Kidney epithelial cell (primary cell): ENCODE measurements at regions not wholly inside any gene's neighbourhood (a gene's known extent, or its start where the extent isn't known, plus 50 kb on each side); places are given as distances from the start of the nearest gene placed in this dataset.
"Not testable (repeated sequence)": the region's sequence is repeated elsewhere in the genome, so short reads cannot be mapped to it uniquely, and the experiment has no call there.

Source experiments
- DNase-seq: peaks from one replicate; pipeline ENCODE4 v3.0.0-alpha.2; 2010; ENCODE audit warnings: low read depth
- H3K27me3 ChIP-seq: 2 replicates; pipeline ENCODE4 v1.6.0; 2011; ENCODE audit warnings: low read length; ENCODE audit not compliant: control insufficient read depth, insufficient read depth
- H3K36me3 ChIP-seq: 2 replicates; pipeline ENCODE4 v1.5.1; 2011; ENCODE audit warnings: low read length; ENCODE audit not compliant: control insufficient read depth, insufficient read depth
- H3K4me3 ChIP-seq: 2 replicates; pipeline ENCODE4 v1.5.1; 2011; ENCODE audit warnings: low read depth, mild to moderate bottlenecking, control low read depth, low read length
- CTCF ChIP-seq: IDR thresholded peaks from 2 replicates; pipeline ENCODE4 v1.5.1; 2011; ENCODE audit warnings: mild to moderate bottlenecking, moderate library complexity, low read length, control low read depth, inconsistent platforms; ENCODE audit not compliant: insufficient read depth, poor library complexity, severe bottlenecking

GRCh38 chr11:130562549-130562948 is 114.1 kb downstream of the ADAMTS15 start:
- Histone ChIP-seq H3K4me3 (no peak overlapping the region), H3K36me3 (no peaks in the 10 kb centered on the region), H3K27me3 (no peaks in the 10 kb centered on the region)
- no peak for TF ChIP-seq CTCF
- no peak for DNase-seq

DNA sequence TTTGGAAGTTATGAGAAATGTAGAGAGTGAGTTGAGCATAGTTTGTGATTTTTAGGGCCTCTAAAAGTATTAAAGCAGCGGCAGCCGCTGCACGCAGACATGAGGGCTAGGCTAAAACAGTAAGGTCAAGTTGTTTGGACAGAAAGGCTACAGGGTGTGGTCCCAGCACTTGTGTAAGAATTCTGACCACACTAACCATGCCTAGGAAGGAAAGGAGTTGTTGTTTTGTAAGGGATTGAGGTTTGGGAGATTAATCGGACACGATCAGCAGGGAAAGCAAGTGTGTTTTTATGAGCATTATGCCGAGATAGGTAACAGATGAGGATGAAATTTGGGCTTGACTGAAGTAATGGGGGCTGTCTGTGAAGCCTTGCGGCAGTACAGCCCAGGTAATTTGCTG is 117.9 kb downstream of the ADAMTS15 start:
- DNase-seq, H3K4me3 ChIP-seq, H3K36me3 ChIP-seq, H3K27me3 ChIP-seq: not testable (repeated sequence)

DNA sequence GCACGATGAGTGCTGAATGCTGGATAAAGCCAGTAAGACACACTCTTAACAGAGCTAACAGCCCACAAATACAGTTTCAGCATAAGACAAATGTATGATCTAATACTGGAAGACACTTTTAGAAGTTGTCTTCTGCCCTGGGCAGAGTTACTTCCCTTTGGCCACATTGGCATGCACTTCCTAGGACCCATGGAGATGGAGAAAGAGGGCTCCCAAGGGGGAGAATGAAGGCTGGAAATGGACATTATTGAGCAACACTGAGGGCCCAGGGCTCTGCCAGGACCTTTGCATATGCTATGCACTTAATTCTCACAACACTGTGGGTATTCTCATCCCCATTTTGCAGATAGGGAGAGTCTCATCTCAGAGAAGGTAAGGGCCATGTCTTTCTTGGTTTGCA is 123.1 kb downstream of the ADAMTS15 start:
- Histone ChIP-seq H3K36me3 (no peaks in the 10 kb centered on the region), H3K27me3 (no peaks in the 10 kb centered on the region), H3K4me3 (no peak overlapping the region)
- no peak for TF ChIP-seq CTCF
- no peak for DNase-seq

DNA sequence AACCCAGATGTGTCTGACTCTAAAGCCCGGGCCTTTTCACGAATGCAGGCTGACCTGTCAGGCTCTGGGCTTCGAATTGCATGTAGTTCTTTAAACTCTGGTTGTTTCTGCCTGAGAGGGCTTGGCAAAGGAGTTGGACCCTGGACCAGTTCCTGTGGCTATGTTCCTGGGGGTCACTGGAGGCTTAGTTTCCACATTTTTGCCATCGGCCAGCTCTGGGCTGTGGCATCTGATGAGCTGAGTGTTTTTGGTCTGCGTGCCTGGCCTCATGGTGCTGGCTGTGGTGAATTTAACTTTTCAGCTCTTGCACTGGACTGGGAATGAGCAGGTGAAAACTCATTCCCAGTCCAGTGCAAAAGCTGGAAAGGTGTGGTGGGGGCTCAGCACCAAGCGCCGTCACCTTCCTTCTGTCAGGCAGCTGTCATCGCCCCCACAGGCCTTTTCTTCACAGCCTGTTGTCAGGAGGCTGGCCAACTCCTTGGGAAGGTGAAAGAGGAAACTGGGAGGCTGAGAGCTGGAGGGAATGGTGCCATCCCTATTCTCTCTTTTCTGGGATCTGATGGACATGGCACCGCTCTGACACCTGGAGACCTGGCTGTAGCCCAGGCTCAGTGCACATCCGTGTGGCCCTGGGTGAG is 123.6 kb downstream of the ADAMTS15 start:
- no peaks in the 10 kb centered on the region for H3K27me3 ChIP-seq
- no peak for DNase-seq
- TF ChIP-seq CTCF: no peak
- no peak overlapping the region for H3K4me3 ChIP-seq
- H3K36me3 ChIP-seq: no peaks in the 10 kb centered on the region

DNA sequence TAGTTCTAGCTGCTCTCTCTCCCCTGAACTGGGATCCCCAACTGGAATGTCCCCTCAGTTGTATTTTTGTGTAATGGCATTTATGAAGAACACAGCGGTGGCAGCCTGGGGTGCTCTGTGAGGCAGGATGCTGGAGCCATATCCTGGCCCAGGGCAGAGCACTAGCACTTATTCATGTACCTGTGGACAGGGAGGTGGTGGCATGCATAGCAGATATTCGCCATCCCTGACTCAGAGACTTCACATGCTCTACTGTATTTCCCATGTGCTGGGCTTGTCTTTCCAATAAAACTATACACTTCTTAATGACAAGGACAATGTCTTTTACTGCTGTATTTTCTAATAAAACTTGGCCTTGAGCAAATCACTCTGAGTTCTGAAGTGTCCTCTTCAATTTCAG is 125.3 kb downstream of the ADAMTS15 start:
- Histone ChIP-seq H3K36me3 (no peaks in the 10 kb centered on the region), H3K27me3 (no peaks in the 10 kb centered on the region), H3K4me3 (no peak overlapping the region)
- no peak for DNase-seq
- no peak for TF ChIP-seq CTCF

GRCh38 chr11:130574740-130575139 is 126.3 kb downstream of the ADAMTS15 start:
- H3K27me3 ChIP-seq: no peaks in the 10 kb centered on the region
- no peak for DNase-seq
- H3K4me3 ChIP-seq: no peak overlapping the region
- H3K36me3 ChIP-seq: no peaks in the 10 kb centered on the region
- TF ChIP-seq CTCF: no peak
